ENCODE measurements at regions not wholly inside any gene's neighbourhood (a gene's known extent, or its start where the extent isn't known, plus 50 kb on each side); places are given as distances from the start of the nearest gene placed in this dataset.

DNA sequence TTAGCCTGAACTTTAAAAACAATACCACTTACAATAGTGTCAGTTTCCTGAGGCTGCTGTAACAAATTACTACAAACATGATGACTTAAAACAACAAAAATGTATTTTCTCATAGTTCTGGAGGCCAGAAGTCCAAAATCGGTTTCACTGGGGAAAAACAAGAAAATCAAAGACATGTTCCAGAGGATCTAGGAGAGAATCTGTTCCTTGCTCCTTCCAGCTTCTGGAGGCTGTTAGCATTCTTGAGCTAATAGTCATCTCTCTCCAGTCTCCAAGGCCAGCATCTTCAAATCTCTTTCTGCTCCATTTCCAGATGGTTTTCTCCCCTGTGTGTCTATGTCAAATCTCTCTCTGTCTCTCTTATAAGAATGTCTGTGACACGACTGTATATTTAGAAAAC, 67.6 kb upstream of the TEAD1 start:
- TF ChIP-seq, protein P1, sequence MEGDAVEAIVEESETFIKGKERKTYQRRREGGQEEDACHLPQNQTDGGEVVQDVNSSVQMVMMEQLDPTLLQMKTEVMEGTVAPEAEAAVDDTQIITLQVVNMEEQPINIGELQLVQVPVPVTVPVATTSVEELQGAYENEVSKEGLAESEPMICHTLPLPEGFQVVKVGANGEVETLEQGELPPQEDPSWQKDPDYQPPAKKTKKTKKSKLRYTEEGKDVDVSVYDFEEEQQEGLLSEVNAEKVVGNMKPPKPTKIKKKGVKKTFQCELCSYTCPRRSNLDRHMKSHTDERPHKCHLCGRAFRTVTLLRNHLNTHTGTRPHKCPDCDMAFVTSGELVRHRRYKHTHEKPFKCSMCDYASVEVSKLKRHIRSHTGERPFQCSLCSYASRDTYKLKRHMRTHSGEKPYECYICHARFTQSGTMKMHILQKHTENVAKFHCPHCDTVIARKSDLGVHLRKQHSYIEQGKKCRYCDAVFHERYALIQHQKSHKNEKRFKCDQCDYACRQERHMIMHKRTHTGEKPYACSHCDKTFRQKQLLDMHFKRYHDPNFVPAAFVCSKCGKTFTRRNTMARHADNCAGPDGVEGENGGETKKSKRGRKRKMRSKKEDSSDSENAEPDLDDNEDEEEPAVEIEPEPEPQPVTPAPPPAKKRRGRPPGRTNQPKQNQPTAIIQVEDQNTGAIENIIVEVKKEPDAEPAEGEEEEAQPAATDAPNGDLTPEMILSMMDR (IDR thresholded peaks at IDR 0.05) = no peak
- TF ChIP-seq POLR2A (IDR thresholded peaks at IDR 0.05) (no peak), EP300 (IDR thresholded peaks at IDR 0.05) (no peak)

Data from ovary (tissue), 3 donors.